ENCODE measurements at regions not wholly inside any gene's neighbourhood (a gene's known extent, or its start where the extent isn't known, plus 50 kb on each side); places are given as distances from the start of the nearest gene placed in this dataset.
"Not testable (repeated sequence)": the region's sequence is repeated elsewhere in the genome, so short reads cannot be mapped to it uniquely, and the experiment has no call there.

- DNase-seq = peak; percentile 99
Measured at GRCh38 chr6:170006900-170007467, 255.6 kb downstream of the ERMARD start.

GRCh38 chr6:170006071-170006899 is 254.9 kb downstream of the ERMARD start:
- no peak for DNase-seq

- no peak for DNase-seq
Measured at GRCh38 chr6:170005665-170006064, 254.2 kb downstream of the ERMARD start.

- DNase-seq = peak; percentile 16
Measured at GRCh38 chr6:170004585-170005210, 253.3 kb downstream of the ERMARD start.

- DNase-seq = no peak
Measured at GRCh38 chr6:170003451-170004160, 252.2 kb downstream of the ERMARD start.

GRCh38 chr6:170003027-170003426 is 251.6 kb downstream of the ERMARD start:
- DNase-seq = peak; percentile 19

GRCh38 chr6:170001782-170002181 is 250.4 kb downstream of the ERMARD start:
- DNase-seq = not testable (repeated sequence)

GRCh38 chr6:170000071-170000843 is 248.8 kb downstream of the ERMARD start:
- DNase-seq = no peak

- DNase-seq = no peak
Measured at GRCh38 chr6:169999367-169999766, 247.9 kb downstream of the ERMARD start.

GRCh38 chr6:169998457-169998856 is 247.0 kb downstream of the ERMARD start:
- no peak for DNase-seq

GRCh38 chr6:169997930-169998218 is 246.5 kb downstream of the ERMARD start:
- no peak for DNase-seq

GRCh38 chr6:169997187-169997929 is 245.9 kb downstream of the ERMARD start:
- no peak for DNase-seq

- peak; percentile 27 for DNase-seq
Measured at GRCh38 chr6:169996378-169997051, 245.1 kb downstream of the ERMARD start.

GRCh38 chr6:169994739-169995138 is 243.3 kb downstream of the ERMARD start:
- no peak for DNase-seq

- no peak for DNase-seq
Measured at GRCh38 chr6:169993861-169994481, 242.5 kb downstream of the ERMARD start.

GRCh38 chr6:169991913-169992312 is 240.5 kb downstream of the ERMARD start:
- no peak for DNase-seq

GRCh38 chr6:169991031-169991390 is 239.6 kb downstream of the ERMARD start:
- no peak for DNase-seq

- no peak for DNase-seq
Measured at GRCh38 chr6:169990095-169991030, 238.9 kb downstream of the ERMARD start.

- no peak for DNase-seq
Measured at GRCh38 chr6:169989594-169989993, 238.2 kb downstream of the ERMARD start.

Data from NCI-H69 (cell line).